GM12878 (cell line): ENCODE measurements at regions not wholly inside any gene's neighbourhood (a gene's known extent, or its start where the extent isn't known, plus 50 kb on each side); places are given as distances from the start of the nearest gene placed in this dataset.
A peak's percentile ranks its signal among the peaks of the same experiment; 100 is the strongest.

Experiments used
- ATAC-seq: fragments of 200-7000 bp; cut with Tn5 transposase; 3 replicates; pipeline ENCODE4 v1.9.1; 2020; ENCODE audit warnings: mild to moderate bottlenecking, moderate library complexity
- BruUV-seq: library from RNA; stranded (reverse); fragments of 400-500 nt; replicated peaks from 2 replicates; lab custom pipeline; 2021; lab: Mats Ljungman, UMichigan
- CTCF ChIA-PET: fragments of 300-600 bp; sonication (Branson Sonifier 250); formaldehyde crosslinking; extraction: SDS; loops from one replicate; lab custom pipeline; 2021; ENCODE audit warnings: inconsistent platforms; lab: Yijun Ruan, JAX
- POLR2A ChIA-PET: fragments of 350-600 bp; formaldehyde crosslinking; extraction: SDS; loops from one replicate; lab custom pipeline; 2021; ENCODE audit warnings: inconsistent platforms; lab: Charles Lee
- RAD21 ChIA-PET: fragments of 300-600 bp; sonication (Branson Sonifier 250); formaldehyde crosslinking; loops from one replicate; lab custom pipeline; 2023; ENCODE audit warnings: antibody characterized with exemption; ENCODE audit not compliant: unreplicated experiment; lab: Charles Lee
- SMC1A ChIA-PET: fragments of 300-600 bp; sonication (Branson Sonifier 250); formaldehyde crosslinking; loops from one replicate; lab custom pipeline; 2023; ENCODE audit not compliant: unreplicated experiment, uncharacterized antibody; lab: Charles Lee
- DNase-seq: peaks from one replicate; pipeline ENCODE4 v3.0.0-alpha.2; 2011; ENCODE audit warnings: low read depth, low spot score
- FAIRE-seq: peaks from 3 replicates; lab custom pipeline; 2011; peaks lifted over from hg19 to GRCh38; lab: Jason Lieb, UNC
- H2AFZ ChIP-seq: 2 replicates; pipeline ENCODE4 v1.6.0; 2011; ENCODE audit warnings: low read depth, low read length, control low read depth; ENCODE audit not compliant: control insufficient read depth
- H3K27ac ChIP-seq: 2 replicates; pipeline ENCODE4 v1.5.1; 2011; ENCODE audit warnings: control low read depth; ENCODE audit not compliant: control insufficient read depth, insufficient read depth
- H3K27me3 ChIP-seq, 2 experiments: replicated peaks in 1 of 2; 2 replicates each; pipeline versions ENCODE4 v1.6.0 to v1.6.1; 2011; ENCODE audit warnings: low read length in 1 of 2; ENCODE audit not compliant: control insufficient read depth in 2 of 2, insufficient read depth in 2 of 2
- H3K36me3 ChIP-seq, 2 experiments: 2 replicates each; pipeline ENCODE4 v1.5.1; 2011; ENCODE audit warnings: low read length in 1 of 2; ENCODE audit not compliant: control insufficient read depth in 2 of 2, insufficient read depth in 2 of 2
- H3K4me1 ChIP-seq: 2 replicates; pipeline ENCODE4 v1.6.1; 2011; ENCODE audit warnings: mild to moderate bottlenecking, low read length, moderate library complexity, mixed read lengths; ENCODE audit not compliant: control insufficient read depth, insufficient read depth
- H3K4me2 ChIP-seq: 2 replicates; pipeline ENCODE4 v1.6.0; 2011; ENCODE audit warnings: control low read depth; ENCODE audit not compliant: control insufficient read depth, insufficient read depth
- H3K4me3 ChIP-seq: fragments of 200-600 bp; sonication (generic); 2 replicates; pipeline ENCODE4 v1.5.1; 2016
- H3K79me2 ChIP-seq: 2 replicates; pipeline ENCODE4 v1.6.0; 2011; ENCODE audit warnings: low read length; ENCODE audit not compliant: control insufficient read depth, insufficient read depth
- H3K9ac ChIP-seq: 2 replicates; pipeline ENCODE4 v1.8.0; 2011; ENCODE audit warnings: low read length, control low read depth, mixed read lengths; ENCODE audit not compliant: control insufficient read depth, insufficient read depth
- H3K9me3 ChIP-seq: replicated peaks from 3 replicates; pipeline ENCODE4 v1.5.1; 2011; ENCODE audit warnings: mild to moderate bottlenecking, low read length; ENCODE audit not compliant: control insufficient read depth, insufficient read depth
- H4K20me1 ChIP-seq: 2 replicates; pipeline ENCODE4 v1.6.0; 2011; ENCODE audit not compliant: control insufficient read depth, insufficient read depth
- BMI1 ChIP-seq: fragments of 450-650 bp; IDR thresholded peaks from 2 replicates; pipeline ENCODE4 v1.6.1; 2016; ENCODE audit warnings: mild to moderate bottlenecking, moderate library complexity, borderline replicate concordance
- CTCF ChIP-seq, 3 experiments: IDR thresholded peaks in 2 of 3; conservative IDR thresholded peaks in 1 of 3; 2 replicates each; pipeline ENCODE4 v1.5.1; 2011; ENCODE audit warnings: low read depth in 3 of 3, low read length in 3 of 3, mild to moderate bottlenecking in 3 of 3, control low read depth in 2 of 3, moderate library complexity in 2 of 3, inconsistent platforms in 1 of 3, mixed read lengths in 1 of 3; ENCODE audit not compliant: control insufficient read depth in 2 of 3, insufficient read depth in 1 of 3; ENCODE audit errors: extremely low read depth in 1 of 3
- FOXK2 ChIP-seq: fragments of 450-650 bp; IDR thresholded peaks from 2 replicates; pipeline ENCODE4 v1.6.1; 2017; ENCODE audit warnings: mild to moderate bottlenecking, moderate library complexity
- HCFC1 ChIP-seq: fragments of 150-350 bp; IDR thresholded peaks from 2 replicates; pipeline ENCODE4 v1.6.1; 2014; ENCODE audit warnings: low read length
- HDAC6 ChIP-seq: fragments of 200-600 bp; sonication (generic); IDR thresholded peaks from one replicate; pipeline ENCODE4 v1.8.0; 2017; ENCODE audit warnings: antibody characterized with exemption; ENCODE audit not compliant: unreplicated experiment
- HSF1 ChIP-seq: fragments of 150-350 bp; IDR thresholded peaks from 2 replicates; pipeline ENCODE4 v1.6.1; 2014; ENCODE audit warnings: mild to moderate bottlenecking, low read depth, low read length
- IKZF1 ChIP-seq: fragments of 450-650 bp; conservative IDR thresholded peaks from 2 replicates; pipeline ENCODE4 v1.6.1; 2017; ENCODE audit warnings: antibody characterized with exemption, mild to moderate bottlenecking
- IKZF2 ChIP-seq, 2 experiments: fragments of 450-650 bp; IDR thresholded peaks; 2 replicates each; pipeline ENCODE4 v1.6.1; 2017; ENCODE audit warnings: mild to moderate bottlenecking in 2 of 2, moderate library complexity in 2 of 2
- MEF2A ChIP-seq: IDR thresholded peaks from 2 replicates; pipeline ENCODE4 v1.6.1; 2011; ENCODE audit warnings: low read depth, mild to moderate bottlenecking, low read length, moderate library complexity; ENCODE audit not compliant: insufficient read depth
- MLLT1 ChIP-seq: fragments of 450-650 bp; IDR thresholded peaks from 2 replicates; pipeline ENCODE4 v1.6.1; 2016; ENCODE audit warnings: mild to moderate bottlenecking
- POLR2AphosphoS5 ChIP-seq: IDR thresholded peaks from 2 replicates; pipeline ENCODE4 v1.6.1; 2011; ENCODE audit warnings: mild to moderate bottlenecking, low read length, inconsistent platforms
- RBBP5 ChIP-seq: fragments of 200-600 bp; sonication (generic); conservative IDR thresholded peaks from 2 replicates; pipeline ENCODE4 v1.6.1; 2016
- SIX5 ChIP-seq: IDR thresholded peaks from 2 replicates; pipeline ENCODE4 v1.6.1; 2011; ENCODE audit warnings: mild to moderate bottlenecking, low read depth, low read length, moderate library complexity; ENCODE audit not compliant: severe bottlenecking
- WRNIP1 ChIP-seq: IDR thresholded peaks from 2 replicates; pipeline ENCODE4 v1.6.1; 2011; ENCODE audit warnings: low read depth, low read length, improper control_type of control experiment, borderline replicate concordance
- YY1 ChIP-seq: IDR thresholded peaks from 2 replicates; pipeline ENCODE4 v1.6.1; 2011; ENCODE audit warnings: low read depth, mild to moderate bottlenecking, low read length
- WGBS: methylation state at CpG from one replicate; pipeline ENCODE4 v1.1.6; 2016; ENCODE audit warnings: low lambda C conversion rate; ENCODE audit not compliant: insufficient replicate concordance, insufficient coverage; ENCODE audit errors: missing lambda C conversion rate; 5-methylcytosine and 5-hydroxymethylcytosine counted together
- in situ Hi-C: fragments of 300-500 bp; cut with MboI; formaldehyde crosslinking; loops from 9 replicates; pipeline ENCODE4 v1.14.3; 2018; ENCODE audit warnings: mixed read lengths
- intact Hi-C: fragments of 100-400 bp; cut with micrococcal nuclease; formaldehyde crosslinking; loops from one replicate; pipeline ENCODE4 v1.14.2; 2022; ENCODE audit not compliant: unreplicated experiment

- ChIA-PET SMC1A (no interaction called here), POLR2A (no interaction called here), RAD21 (no interaction called here), CTCF (no interaction called here)
- WGBS: 83% methylated on average over 1 of the region's 1 CpG
- FAIRE-seq (no peak), ATAC-seq (0 out of 3 replicates have a peak, but pooled peaks have one; percentile 27), DNase-seq (no peak)
- Histone ChIP-seq H3K27ac (no peak overlapping the region), H2AFZ (no peak overlapping the region), H3K79me2 (no peaks in the 10 kb centered on the region), H3K4me1 (no peaks in the 10 kb centered on the region), H3K4me3 (no peak overlapping the region), H3K4me2 (no peak overlapping the region), H4K20me1 (no peaks in the 10 kb centered on the region), H3K9ac (no peak overlapping the region), H3K27me3 (no peaks in the 10 kb centered on the region), H3K36me3 (no peaks in the 10 kb centered on the region), H3K9me3 (no peaks in the 10 kb centered on the region)
- TF ChIP-seq YY1: no peak
- TF ChIP-seq HCFC1: no peak
- no peak for TF ChIP-seq SIX5
- TF ChIP-seq RBBP5: no peak
- TF ChIP-seq POLR2AphosphoS5: no peak
- intact Hi-C loops (no loop called here), in situ Hi-C loops (no loop called here)
- no TSS peak for BruUV-seq
Measured at GRCh38 chr9:101860920-101861319, 122.5 kb upstream of the GRIN3A start.

- H2AFZ ChIP-seq: no peak overlapping the region
- FAIRE-seq (no peak), DNase-seq (no peak), ATAC-seq (no peak)
- H3K27me3 ChIP-seq: no peaks in the 10 kb centered on the region
- no peaks in the 10 kb centered on the region for H3K4me1 ChIP-seq
- in situ Hi-C loops (no loop called here), intact Hi-C loops (no loop called here)
- 47% methylated on average over 3 of the region's 3 CpGs for WGBS
- no peaks in the 10 kb centered on the region for H4K20me1 ChIP-seq
- no peak overlapping the region for H3K4me2 ChIP-seq
- ChIA-PET SMC1A (interaction anchor here (1.2 kb wide), 1 partner anchor 28 kb away, joined by 4 read pairs; no protein-coding TSS in a partner anchor), CTCF (interaction anchor here (0.5 kb wide), 1 partner anchor 1748 kb away, joined by 3 read pairs; no protein-coding TSS in a partner anchor), RAD21 (no interaction called here), POLR2A (no interaction called here)
- no peaks in the 10 kb centered on the region for H3K9me3 ChIP-seq
- H3K27ac ChIP-seq: no peak overlapping the region
- H3K9ac ChIP-seq: no peak overlapping the region
- H3K36me3 ChIP-seq: no peaks in the 10 kb centered on the region
- no TSS peak for BruUV-seq
- H3K79me2 ChIP-seq: no peaks in the 10 kb centered on the region
- H3K4me3 ChIP-seq: no peak overlapping the region
- TF ChIP-seq MEF2A: no peak
- no peak for TF ChIP-seq HDAC6
- no peak for TF ChIP-seq BMI1
- TF ChIP-seq CTCF (IDR thresholded peaks at IDR 0.05 in 2 of 3, conservative IDR thresholded peaks at IDR 0.05 in 1 of 3; ENCODE audit: control insufficient read depth in 2 of 3, extremely low read depth in 1 of 3, insufficient read depth in 1 of 3, low read depth in 3 of 3, low read length in 3 of 3): no peak
- no peak for TF ChIP-seq WRNIP1
- no peak for TF ChIP-seq MLLT1
- TF ChIP-seq HSF1: no peak
- TF ChIP-seq FOXK2: no peak
- no peak for TF ChIP-seq IKZF2 (IDR thresholded peaks at IDR 0.05)
- no peak for TF ChIP-seq IKZF1
Measured at GRCh38 chr9:101859620-101860019, 121.2 kb upstream of the GRIN3A start.
